UCSD-AML1 (cell line): ENCODE measurements at regions not wholly inside any gene's neighbourhood (a gene's known extent, or its start where the extent isn't known, plus 50 kb on each side); places are given as distances from the start of the nearest gene placed in this dataset.
A peak's percentile ranks its signal among the peaks of the same experiment; 100 is the strongest.
"Not testable (repeated sequence)": the region's sequence is repeated elsewhere in the genome, so short reads cannot be mapped to it uniquely, and the experiment has no call there.

Source experiments
- DNase-seq: peaks from one replicate; lab custom pipeline; 2025; ENCODE audit not compliant: unreplicated experiment; lab: John Stamatoyannopoulos, UW

GRCh38 chr7:119914119-119914518 lies 358.9 kb upstream of the KCND2 start:
- DNase-seq: not testable (repeated sequence)

GRCh38 chr7:119916501-119916900 lies 356.5 kb upstream of the KCND2 start:
- no peak for DNase-seq

GRCh38 chr7:119918185-119918584 lies 354.8 kb upstream of the KCND2 start:
- DNase-seq: no peak

- DNase-seq: no peak
Measured at GRCh38 chr7:119919986-119920385, 353.0 kb upstream of the KCND2 start.

GRCh38 chr7:119925581-119926289 lies 347.2 kb upstream of the KCND2 start:
- no peak for DNase-seq

- DNase-seq: no peak
Measured at GRCh38 chr7:119929891-119930290, 343.1 kb upstream of the KCND2 start.

- no peak for DNase-seq
Measured at GRCh38 chr7:119931230-119931824, 341.6 kb upstream of the KCND2 start.

GRCh38 chr7:119935418-119936025 lies 337.5 kb upstream of the KCND2 start:
- no peak for DNase-seq

GRCh38 chr7:119936836-119937235 lies 336.1 kb upstream of the KCND2 start:
- DNase-seq: no peak

GRCh38 chr7:119937745-119938144 lies 335.2 kb upstream of the KCND2 start:
- no peak for DNase-seq

- DNase-seq: peak; percentile 5
Measured at GRCh38 chr7:119943942-119944600, 328.9 kb upstream of the KCND2 start.

- no peak for DNase-seq
Measured at GRCh38 chr7:119944601-119944972, 328.4 kb upstream of the KCND2 start.

GRCh38 chr7:119945822-119946221 lies 327.2 kb upstream of the KCND2 start:
- no peak for DNase-seq

- no peak for DNase-seq
Measured at GRCh38 chr7:119949053-119949452, 323.9 kb upstream of the KCND2 start.

GRCh38 chr7:119950390-119951041 lies 322.5 kb upstream of the KCND2 start:
- not testable (repeated sequence) for DNase-seq

GRCh38 chr7:119951614-119952013 lies 321.4 kb upstream of the KCND2 start:
- DNase-seq: not testable (repeated sequence)

- no peak for DNase-seq
Measured at GRCh38 chr7:119957335-119957734, 315.6 kb upstream of the KCND2 start.

- DNase-seq: no peak
Measured at GRCh38 chr7:119959811-119960210, 313.2 kb upstream of the KCND2 start.

- DNase-seq: no peak
Measured at GRCh38 chr7:119963654-119964053, 309.3 kb upstream of the KCND2 start.

GRCh38 chr7:119964065-119964464 lies 308.9 kb upstream of the KCND2 start:
- no peak for DNase-seq

- DNase-seq: no peak
Measured at GRCh38 chr7:119964788-119965542, 308.0 kb upstream of the KCND2 start.
